Gastroesophageal sphincter (tissue), 4 donors: ENCODE measurements at regions not wholly inside any gene's neighbourhood (a gene's known extent, or its start where the extent isn't known, plus 50 kb on each side); places are given as distances from the start of the nearest gene placed in this dataset.

Experiments used
- ATAC-seq: fragments of 150-250 bp; one replicate; pipeline ENCODE4 v1.9.1; 2016; ENCODE audit warnings: mild to moderate bottlenecking, moderate library complexity
- H3K27ac ChIP-seq, 4 donors: fragments of 200-600 bp; sonication (generic) in 3 of 4; 1 replicate in 3 of 4; 2 replicates in 1 of 4; pipeline ENCODE4 v1.5.1; 2016 to 2019
- H3K27me3 ChIP-seq: fragments of 200-600 bp; sonication (generic); one replicate; pipeline ENCODE4 v1.5.1; 2019
- H3K36me3 ChIP-seq, 2 donors: fragments of 200-600 bp; sonication (generic); one replicate each; pipeline ENCODE4 v1.5.1; 2019; ENCODE audit warnings: control low read depth in 1 of 2
- H3K4me1 ChIP-seq, 3 donors: fragments of 200-600 bp; sonication (generic); 1 replicate in 2 of 3; 2 replicates in 1 of 3; pipeline ENCODE4 v1.5.1; 2016 to 2019; ENCODE audit warnings: control low read depth in 2 of 3
- H3K4me3 ChIP-seq, 2 donors: fragments of 200-600 bp; sonication (generic); one replicate each; pipeline ENCODE4 v1.5.1; 2019; ENCODE audit warnings: mild to moderate bottlenecking in 1 of 2, moderate library complexity in 1 of 2
- H3K9me3 ChIP-seq, 3 donors: fragments of 200-600 bp; sonication (generic); one replicate each; pipeline ENCODE4 v1.5.1; 2017 to 2019; ENCODE audit warnings: control low read depth in 2 of 3
- CTCF ChIP-seq, 4 experiments: fragments of 200-600 bp in 2 of 4; fragments of 450-650 bp in 2 of 4; sonication (generic) in 1 of 4; IDR thresholded peaks; one replicate each; pipeline ENCODE4 v1.5.1; 2017 to 2019; ENCODE audit warnings: antibody characterized with exemption in 4 of 4, mild to moderate bottlenecking in 2 of 4, moderate library complexity in 2 of 4
- EP300 ChIP-seq: sonication (generic); formaldehyde crosslinking; IDR thresholded peaks from one replicate; pipeline ENCODE4 v1.6.1; 2017; ENCODE audit warnings: antibody characterized with exemption, mild to moderate bottlenecking
- POLR2A ChIP-seq, 2 donors: fragments of 450-650 bp; IDR thresholded peaks; one replicate each; pipeline ENCODE4 v1.6.1; 2017; ENCODE audit warnings: antibody characterized with exemption in 2 of 2, mild to moderate bottlenecking in 2 of 2, moderate library complexity in 1 of 2
- POLR2AphosphoS5 ChIP-seq: sonication (generic); formaldehyde crosslinking; IDR thresholded peaks from one replicate; pipeline ENCODE4 v1.6.1; 2017; ENCODE audit warnings: antibody characterized with exemption
- WGBS, 2 donors: methylation state at CpG; one replicate each; pipeline ENCODE4 v1.1.5; 2018; ENCODE audit warnings: low coverage in 1 of 2; 5-methylcytosine and 5-hydroxymethylcytosine counted together

GRCh38 chr5:83001796-83002381 lies 75.3 kb downstream of the TMEM167A start:
- Histone ChIP-seq H3K36me3 (no peaks in the 10 kb centered on the region), H3K4me3 (no peak overlapping the region), H3K4me1 (no peaks in the 10 kb centered on the region), H3K27ac (no peak overlapping the region), H3K27me3 (no peaks in the 10 kb centered on the region), H3K9me3 (no peaks in the 10 kb centered on the region)
- ATAC-seq: no peak
- WGBS, 2 donors: 74 to 81% methylated on average over 4 to 9 of the region's 9 CpGs
- TF ChIP-seq POLR2AphosphoS5: no peak
- TF ChIP-seq POLR2A (IDR thresholded peaks at IDR 0.05): no peak

- H3K4me3 ChIP-seq: no peak overlapping the region
- no peaks in the 10 kb centered on the region for H3K9me3 ChIP-seq
- ATAC-seq: no peak
- H3K36me3 ChIP-seq: no peaks in the 10 kb centered on the region
- 63 to 80% methylated on average over 1 of the region's 1 CpG for whole genome bisulfite sequencing, 2 donors
- no peak for TF ChIP-seq EP300
- no peak for TF ChIP-seq POLR2A (IDR thresholded peaks at IDR 0.05)
- TF ChIP-seq CTCF (IDR thresholded peaks at IDR 0.05): no peak
- TF ChIP-seq POLR2AphosphoS5: no peak
- no peaks in the 10 kb centered on the region for H3K4me1 ChIP-seq
- no peak overlapping the region for H3K27ac ChIP-seq
- H3K27me3 ChIP-seq: no peaks in the 10 kb centered on the region
These were observed 76.3 kb downstream of the TMEM167A start for GRCh38 chr5:83000922-83001321.

- Histone ChIP-seq H3K4me1 (no peaks in the 10 kb centered on the region), H3K4me3 (no peak overlapping the region), H3K27ac (no peak overlapping the region), H3K27me3 (no peaks in the 10 kb centered on the region), H3K9me3 (no peaks in the 10 kb centered on the region), H3K36me3 (no peaks in the 10 kb centered on the region)
- no peak for TF ChIP-seq POLR2A (IDR thresholded peaks at IDR 0.05)
- no peak for TF ChIP-seq EP300
- TF ChIP-seq CTCF (IDR thresholded peaks at IDR 0.05): no peak
- WGBS, 2 donors: 48 to 59% methylated on average over 2 of the region's 2 CpGs
- no peak for ATAC-seq
These were observed 76.8 kb downstream of the TMEM167A start for GRCh38 chr5:83000428-83000827.

- no peaks in the 10 kb centered on the region for H3K36me3 ChIP-seq
These were observed 83.8 kb downstream of the TMEM167A start for GRCh38 chr5:82993416-82993815.

GRCh38 chr5:82992646-82993045 lies 84.5 kb downstream of the TMEM167A start:
- WGBS, 2 donors: 68 to 71% methylated on average over 4 of the region's 4 CpGs

More at GRCh38 chr5:82993416-82993815, 83.8 kb downstream of the TMEM167A start:
- 36 to 63% methylated on average over 1 of the region's 1 CpG for WGBS, 2 donors
- Histone ChIP-seq H3K4me1 (no peaks in the 10 kb centered on the region), H3K4me3 (no peak overlapping the region), H3K27me3 (no peaks in the 10 kb centered on the region), H3K9me3 (no peaks in the 10 kb centered on the region), H3K27ac (no peak overlapping the region)
- TF ChIP-seq CTCF (IDR thresholded peaks at IDR 0.05): no peak
- TF ChIP-seq POLR2AphosphoS5: no peak
- no peak for TF ChIP-seq POLR2A (IDR thresholded peaks at IDR 0.05)
- TF ChIP-seq EP300: no peak
- ATAC-seq: no peak

More at GRCh38 chr5:82992646-82993045, 84.5 kb downstream of the TMEM167A start:
- no peak for ATAC-seq
- no peak for TF ChIP-seq POLR2A (IDR thresholded peaks at IDR 0.05)
- no peak for TF ChIP-seq POLR2AphosphoS5
- no peak for TF ChIP-seq CTCF (IDR thresholded peaks at IDR 0.05)
- no peak for TF ChIP-seq EP300
- Histone ChIP-seq H3K27ac (no peak overlapping the region), H3K27me3 (no peaks in the 10 kb centered on the region), H3K36me3 (no peaks in the 10 kb centered on the region), H3K4me3 (no peak overlapping the region), H3K9me3 (no peaks in the 10 kb centered on the region), H3K4me1 (no peaks in the 10 kb centered on the region)
